ENCODE measurements at regions not wholly inside any gene's neighbourhood (a gene's known extent, or its start where the extent isn't known, plus 50 kb on each side); places are given as distances from the start of the nearest gene placed in this dataset.

- Histone ChIP-seq H4K20me1 (ENCODE audit: insufficient read depth, poor library complexity, severe bottlenecking) (no peaks in the 10 kb centered on the region), H3K27me3 (no peaks in the 10 kb centered on the region), H2AFZ (no peak overlapping the region), H3K9me2 (replicated peaks; ENCODE audit: insufficient read depth) (no peaks in the 10 kb centered on the region), H3K27ac (no peak overlapping the region), H3K9me3 (ENCODE audit: low read depth) (no peaks in the 10 kb centered on the region), H3K4me2 (no peak overlapping the region), H3K79me2 (no peaks in the 10 kb centered on the region), H3K4me3 (no peak overlapping the region), H3K4me1 (ENCODE audit: insufficient read depth) (no peaks in the 10 kb centered on the region), H3K36me3 (replicated peaks; ENCODE audit: insufficient read depth, low read depth) (no peaks in the 10 kb centered on the region)
- TF ChIP-seq EZH2 (IDR thresholded peaks at IDR 0.05; ENCODE audit: borderline replicate concordance) (no peak), EZH2phosphoT487 (IDR thresholded peaks at IDR 0.05; ENCODE audit: low read depth, severe bottlenecking, unreplicated experiment) (no peak)
- TF ChIP-seq, protein P1, sequence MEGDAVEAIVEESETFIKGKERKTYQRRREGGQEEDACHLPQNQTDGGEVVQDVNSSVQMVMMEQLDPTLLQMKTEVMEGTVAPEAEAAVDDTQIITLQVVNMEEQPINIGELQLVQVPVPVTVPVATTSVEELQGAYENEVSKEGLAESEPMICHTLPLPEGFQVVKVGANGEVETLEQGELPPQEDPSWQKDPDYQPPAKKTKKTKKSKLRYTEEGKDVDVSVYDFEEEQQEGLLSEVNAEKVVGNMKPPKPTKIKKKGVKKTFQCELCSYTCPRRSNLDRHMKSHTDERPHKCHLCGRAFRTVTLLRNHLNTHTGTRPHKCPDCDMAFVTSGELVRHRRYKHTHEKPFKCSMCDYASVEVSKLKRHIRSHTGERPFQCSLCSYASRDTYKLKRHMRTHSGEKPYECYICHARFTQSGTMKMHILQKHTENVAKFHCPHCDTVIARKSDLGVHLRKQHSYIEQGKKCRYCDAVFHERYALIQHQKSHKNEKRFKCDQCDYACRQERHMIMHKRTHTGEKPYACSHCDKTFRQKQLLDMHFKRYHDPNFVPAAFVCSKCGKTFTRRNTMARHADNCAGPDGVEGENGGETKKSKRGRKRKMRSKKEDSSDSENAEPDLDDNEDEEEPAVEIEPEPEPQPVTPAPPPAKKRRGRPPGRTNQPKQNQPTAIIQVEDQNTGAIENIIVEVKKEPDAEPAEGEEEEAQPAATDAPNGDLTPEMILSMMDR (IDR thresholded peaks at IDR 0.05; ENCODE audit: poor library complexity): no peak
- 100% methylated on average over 1 of the region's 1 CpG for WGBS (ENCODE audit: low lambda C conversion rate, missing lambda C conversion rate)
- DNase-seq (ENCODE audit: low spot score): no peak
Observed at GRCh38 chr10:31720546-31720945, 208.1 kb downstream of the ARHGAP12 start.

DNA sequence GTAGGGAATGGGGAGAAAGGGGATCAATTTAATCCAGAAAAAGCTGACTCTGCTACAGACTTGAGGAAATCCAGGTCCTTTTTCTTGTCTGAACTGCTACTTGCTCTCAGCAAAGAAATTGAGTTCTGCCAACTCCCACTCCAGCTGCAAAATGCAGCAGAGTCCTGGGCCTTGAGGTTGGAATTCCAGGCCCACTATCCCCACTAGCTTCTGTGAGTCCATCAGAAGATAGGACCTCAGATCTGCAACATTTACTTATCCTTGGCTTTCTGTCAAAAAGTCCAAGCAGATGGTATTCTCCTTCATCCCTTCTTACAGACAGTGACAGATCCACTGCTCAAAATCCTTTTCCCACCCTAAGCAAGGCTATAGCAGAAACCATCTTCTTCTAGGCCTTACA, 219.2 kb downstream of the ARHGAP12 start:
- Histone ChIP-seq H3K9me3 (ENCODE audit: low read depth) (no peaks in the 10 kb centered on the region), H3K4me3 (no peak overlapping the region), H3K9me2 (replicated peaks; ENCODE audit: insufficient read depth) (no peaks in the 10 kb centered on the region), H3K36me3 (replicated peaks; ENCODE audit: insufficient read depth, low read depth) (no peaks in the 10 kb centered on the region), H3K79me2 (no peaks in the 10 kb centered on the region), H3K27ac (no peak overlapping the region), H3K27me3 (no peaks in the 10 kb centered on the region), H3K4me2 (no peak overlapping the region), H3K4me1 (ENCODE audit: insufficient read depth) (peaks cover 17% of the 10 kb centered on the region), H2AFZ (no peak overlapping the region), H4K20me1 (ENCODE audit: insufficient read depth, poor library complexity, severe bottlenecking) (no peaks in the 10 kb centered on the region)
- TF ChIP-seq EZH2 (IDR thresholded peaks at IDR 0.05; ENCODE audit: borderline replicate concordance) (no peak), EZH2phosphoT487 (IDR thresholded peaks at IDR 0.05; ENCODE audit: low read depth, severe bottlenecking, unreplicated experiment) (no peak)
- TF ChIP-seq, protein P1 (IDR thresholded peaks at IDR 0.05; ENCODE audit: poor library complexity): no peak
- no peak for DNase-seq (ENCODE audit: low spot score)

- H4K20me1 ChIP-seq (ENCODE audit: insufficient read depth, poor library complexity, severe bottlenecking): no peaks in the 10 kb centered on the region
- H3K27ac ChIP-seq: no peak overlapping the region
- no peak overlapping the region for H3K4me2 ChIP-seq
- no peaks in the 10 kb centered on the region for H3K9me2 ChIP-seq (replicated peaks; ENCODE audit: insufficient read depth)
- H3K4me1 ChIP-seq (ENCODE audit: insufficient read depth): peaks cover 17% of the 10 kb centered on the region
- no peak overlapping the region for H3K4me3 ChIP-seq
- no peaks in the 10 kb centered on the region for H3K9me3 ChIP-seq (ENCODE audit: low read depth)
- H3K27me3 ChIP-seq: no peaks in the 10 kb centered on the region
- DNase-seq (ENCODE audit: low spot score): no peak
- no peaks in the 10 kb centered on the region for H3K36me3 ChIP-seq (replicated peaks; ENCODE audit: insufficient read depth, low read depth)
- 86% methylated on average over 3 of the region's 3 CpGs for WGBS (ENCODE audit: low lambda C conversion rate, missing lambda C conversion rate)
- H2AFZ ChIP-seq: no peak overlapping the region
- H3K79me2 ChIP-seq: no peaks in the 10 kb centered on the region
- TF ChIP-seq, protein P1 (IDR thresholded peaks at IDR 0.05; ENCODE audit: poor library complexity): peak; percentile 16
- TF ChIP-seq EZH2 (IDR thresholded peaks at IDR 0.05; ENCODE audit: borderline replicate concordance) (no peak), EZH2phosphoT487 (IDR thresholded peaks at IDR 0.05; ENCODE audit: low read depth, severe bottlenecking, unreplicated experiment) (no peak)
Observed at GRCh38 chr10:31709028-31709427, 219.6 kb downstream of the ARHGAP12 start.

DNA sequence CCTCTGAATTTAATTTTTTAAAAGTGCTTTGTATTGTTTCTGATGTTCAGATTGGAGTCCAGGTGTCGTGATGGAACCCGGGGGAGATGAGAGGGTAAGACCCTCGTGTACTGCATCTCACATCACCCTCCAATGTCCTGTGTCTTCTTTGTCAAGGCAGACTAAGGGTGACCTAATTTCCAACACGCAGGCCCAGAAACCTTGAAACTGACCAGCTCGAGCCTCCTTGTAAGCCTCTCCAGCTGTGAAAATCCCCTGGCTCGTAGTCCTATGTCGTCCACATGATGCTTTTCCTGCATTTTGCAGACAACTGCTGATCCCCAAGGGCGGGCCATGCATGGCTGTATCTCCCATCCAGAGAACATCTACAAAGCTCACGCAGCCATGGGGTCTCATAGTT, 220.2 kb downstream of the ARHGAP12 start:
- WGBS (ENCODE audit: low lambda C conversion rate, missing lambda C conversion rate): 77% methylated on average over 9 of the region's 9 CpGs
- H3K36me3 ChIP-seq (replicated peaks; ENCODE audit: insufficient read depth, low read depth): no peaks in the 10 kb centered on the region

More for the DNA sequence above, 220.2 kb downstream of the ARHGAP12 start:
- Histone ChIP-seq H3K79me2 (no peaks in the 10 kb centered on the region), H3K27me3 (no peaks in the 10 kb centered on the region), H3K9me2 (replicated peaks; ENCODE audit: insufficient read depth) (no peaks in the 10 kb centered on the region), H3K9me3 (ENCODE audit: low read depth) (no peaks in the 10 kb centered on the region), H3K4me2 (peak overlapping the region; percentile 58), H4K20me1 (ENCODE audit: insufficient read depth, poor library complexity, severe bottlenecking) (no peaks in the 10 kb centered on the region), H3K27ac (peak overlapping the region; percentile 77), H3K4me1 (ENCODE audit: insufficient read depth) (peaks cover 17% of the 10 kb centered on the region), H2AFZ (no peak overlapping the region), H3K4me3 (no peak overlapping the region)
- DNase-seq (ENCODE audit: low spot score): no peak
- TF ChIP-seq EZH2 (IDR thresholded peaks at IDR 0.05; ENCODE audit: borderline replicate concordance): no peak
- no peak for TF ChIP-seq EZH2phosphoT487 (IDR thresholded peaks at IDR 0.05; ENCODE audit: low read depth, severe bottlenecking, unreplicated experiment)
- TF ChIP-seq, protein P1 (IDR thresholded peaks at IDR 0.05; ENCODE audit: poor library complexity): no peak

Measured in hepatocyte (in vitro differentiated cells).